GM19395 (cell line): ENCODE measurements at regions not wholly inside any gene's neighbourhood (a gene's known extent, or its start where the extent isn't known, plus 50 kb on each side); places are given as distances from the start of the nearest gene placed in this dataset.

Experiments
- ATAC-seq: cut with Tn5 transposase; IDR thresholded peaks from one replicate; pipeline ENCODE4 v1.9.1; 2021; ENCODE audit warnings: mild to moderate bottlenecking, moderate library complexity; ENCODE audit not compliant: unreplicated experiment

- no peak for ATAC-seq
Observed at GRCh38 chr4:102439812-102440211, 61.3 kb upstream of the NFKB1 start.

- ATAC-seq = no peak
Observed at GRCh38 chr4:102440498-102440897, 60.7 kb upstream of the NFKB1 start.

GRCh38 chr4:102441978-102442911 is 58.9 kb upstream of the NFKB1 start:
- no peak for ATAC-seq

- ATAC-seq = no peak
Observed at GRCh38 chr4:102444752-102445151, 56.4 kb upstream of the NFKB1 start.

- ATAC-seq = no peak
Observed at GRCh38 chr4:102445213-102445612, 55.9 kb upstream of the NFKB1 start.

GRCh38 chr4:102447413-102447812 is 53.7 kb upstream of the NFKB1 start:
- peak; percentile 71 for ATAC-seq

GRCh38 chr4:102449751-102450352 is 51.3 kb upstream of the NFKB1 start:
- ATAC-seq = peak; percentile 72

GRCh38 chr4:102451266-102451665 is 49.9 kb upstream of the NFKB1 start:
- no peak for ATAC-seq
